Activated CD4-positive, alpha-beta memory T cell treated with anti-CD3 and anti-CD28 coated beads, Interleukin-2, amount 10 ng/mL, durations not matched to agents 7 days and 5 days (primary cell): ENCODE measurements at regions not wholly inside any gene's neighbourhood (a gene's known extent, or its start where the extent isn't known, plus 50 kb on each side); places are given as distances from the start of the nearest gene placed in this dataset.
"Not testable (repeated sequence)": the region's sequence is repeated elsewhere in the genome, so short reads cannot be mapped to it uniquely, and the experiment has no call there.

Experiments used
- CTCF ChIA-PET: fragments of 350-600 bp; sonication (Branson Sonifier 250); formaldehyde crosslinking; loops from one replicate; lab custom pipeline; 2021; ENCODE audit warnings: antibody characterized with exemption, inconsistent platforms; lab: Charles Lee
- POLR2A ChIA-PET: fragments of 350-600 bp; sonication (Branson Sonifier 250); formaldehyde crosslinking; loops from one replicate; lab custom pipeline; 2021; ENCODE audit warnings: antibody characterized with exemption; lab: Charles Lee
- DNase-seq: peaks from one replicate; pipeline ENCODE4 v3.0.0-alpha.2; 2020
- H3K27ac Mint-ChIP-seq: one replicate; pipeline ENCODE4 v1.8.0; 2021; ENCODE audit warnings: mild to moderate bottlenecking, mixed read lengths
- H3K27me3 Mint-ChIP-seq: one replicate; pipeline ENCODE4 v1.8.0; 2021; ENCODE audit warnings: mixed read lengths
- H3K36me3 Mint-ChIP-seq: one replicate; pipeline ENCODE4 v1.8.0; 2021; ENCODE audit warnings: low read depth, mixed read lengths
- H3K4me1 Mint-ChIP-seq: one replicate; pipeline ENCODE4 v1.8.0; 2021; ENCODE audit warnings: mixed read lengths
- H3K4me3 Mint-ChIP-seq: one replicate; pipeline ENCODE4 v1.8.0; 2021; ENCODE audit warnings: mild to moderate bottlenecking, mixed read lengths
- H3K9me3 Mint-ChIP-seq: one replicate; pipeline ENCODE4 v1.8.0; 2021; ENCODE audit warnings: mixed read lengths

DNA sequence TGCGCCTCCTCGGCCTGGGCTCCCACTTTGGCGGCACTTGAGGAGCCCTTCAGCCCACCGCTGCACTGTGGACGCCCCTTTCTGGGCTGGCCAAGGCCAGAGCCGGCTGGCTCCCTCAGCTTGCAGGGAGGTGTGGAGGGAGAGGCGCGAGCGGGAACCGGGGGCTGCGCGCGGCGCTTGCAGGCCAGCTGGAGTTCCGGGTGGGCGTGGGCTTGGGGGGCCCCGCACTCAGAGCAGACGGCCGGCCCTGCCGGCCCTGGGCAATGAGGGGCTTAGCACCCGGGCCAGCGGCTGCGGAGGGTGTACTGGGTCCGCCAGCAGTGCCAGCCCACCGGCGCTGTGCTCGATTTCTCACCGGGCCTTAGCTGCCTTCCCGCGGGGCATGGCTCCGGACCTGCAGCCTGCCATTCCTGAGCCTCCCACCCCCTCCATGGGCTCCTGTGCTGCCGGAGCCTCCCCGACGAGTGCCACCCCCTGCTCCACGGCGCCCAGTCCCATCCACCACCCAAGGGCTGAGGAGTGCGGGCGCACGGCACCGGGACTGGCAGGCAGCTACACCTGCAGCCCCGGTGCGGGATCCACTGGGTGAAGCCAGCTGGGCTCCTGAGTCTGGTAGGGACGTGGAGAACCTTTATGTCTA lies 187.7 kb upstream of the KCNH7 start:
- H3K27ac Mint-ChIP-seq, H3K36me3 Mint-ChIP-seq, H3K4me1 Mint-ChIP-seq, DNase-seq, POLR2A ChIA-PET, H3K9me3 Mint-ChIP-seq, H3K4me3 Mint-ChIP-seq, CTCF ChIA-PET, H3K27me3 Mint-ChIP-seq: not testable (repeated sequence)

DNA sequence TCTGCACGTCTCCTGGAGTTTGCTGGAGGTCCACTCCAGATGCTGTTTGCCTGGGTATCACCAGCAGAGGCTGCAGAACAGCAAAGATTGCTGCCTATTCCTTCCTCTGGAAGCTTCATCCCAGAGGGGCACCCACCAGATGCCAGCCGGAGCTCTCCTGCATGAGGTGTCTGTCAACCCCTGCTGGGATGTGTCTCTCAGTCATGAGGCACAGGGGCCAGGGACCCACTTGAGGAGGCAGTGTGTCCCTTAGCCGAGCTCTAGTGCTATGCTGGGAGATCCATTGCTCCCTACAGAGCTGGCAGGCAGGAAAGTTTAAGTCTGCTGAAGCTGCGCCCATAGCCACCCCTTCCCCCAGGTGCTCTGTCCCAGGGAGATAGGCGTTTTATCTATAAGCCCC lies 178.3 kb upstream of the KCNH7 start:
- H3K36me3 Mint-ChIP-seq, CTCF ChIA-PET, H3K4me1 Mint-ChIP-seq, H3K9me3 Mint-ChIP-seq, H3K27ac Mint-ChIP-seq, H3K4me3 Mint-ChIP-seq, DNase-seq, H3K27me3 Mint-ChIP-seq, POLR2A ChIA-PET: not testable (repeated sequence)

DNA sequence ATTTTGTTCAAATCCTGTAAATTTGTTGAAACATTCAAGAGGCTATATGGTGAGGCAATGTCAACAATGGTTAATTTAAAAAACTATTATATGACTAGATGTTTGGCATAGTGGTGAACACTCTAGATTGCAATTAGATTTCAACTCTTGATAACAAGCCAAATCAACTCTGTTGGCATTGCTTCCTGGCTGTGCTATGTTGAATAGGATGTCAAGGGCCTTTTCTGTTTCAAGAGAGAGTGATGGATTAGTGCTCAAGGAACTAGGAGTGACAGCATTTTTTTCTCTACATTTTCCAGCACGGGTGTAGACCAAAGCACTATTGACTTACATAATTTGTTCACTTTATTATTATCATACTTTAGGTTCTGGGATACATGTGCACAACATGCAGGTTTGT lies 172.4 kb upstream of the KCNH7 start:
- no peak for DNase-seq
- no peaks in the 10 kb centered on the region for H3K27me3 Mint-ChIP-seq
- H3K9me3 Mint-ChIP-seq: peaks cover 3% of the 10 kb centered on the region
- ChIA-PET POLR2A (no interaction called here), CTCF (no interaction called here)
- no peaks in the 10 kb centered on the region for H3K36me3 Mint-ChIP-seq
- H3K4me1 Mint-ChIP-seq: no peaks in the 10 kb centered on the region
- H3K4me3 Mint-ChIP-seq: no peak overlapping the region
- no peak overlapping the region for H3K27ac Mint-ChIP-seq

DNA sequence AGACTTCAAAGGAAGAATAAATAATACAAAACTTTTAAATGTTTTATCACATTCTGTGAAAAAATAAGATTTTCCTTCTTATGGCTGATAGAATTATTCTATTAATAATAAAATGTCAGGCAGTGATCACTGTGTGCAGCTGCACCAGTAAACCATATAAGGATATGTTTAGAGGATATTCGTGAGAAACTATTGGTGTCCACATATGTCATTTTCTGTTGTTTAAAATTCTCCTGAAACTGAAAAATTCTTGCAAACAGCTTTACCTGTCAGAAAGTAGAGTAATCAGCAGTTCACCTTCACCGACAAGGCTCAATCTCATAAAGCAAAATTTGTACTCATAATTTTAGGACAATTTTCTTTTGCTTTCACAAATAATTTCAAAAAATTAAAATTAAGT lies 170.1 kb upstream of the KCNH7 start:
- DNase-seq: no peak
- Mint-ChIP-seq H3K27me3 (no peaks in the 10 kb centered on the region), H3K36me3 (no peaks in the 10 kb centered on the region), H3K9me3 (no peaks in the 10 kb centered on the region), H3K4me3 (no peak overlapping the region), H3K27ac (no peak overlapping the region), H3K4me1 (no peaks in the 10 kb centered on the region)
- CTCF ChIA-PET: no interaction called here
- POLR2A ChIA-PET: no interaction called here

DNA sequence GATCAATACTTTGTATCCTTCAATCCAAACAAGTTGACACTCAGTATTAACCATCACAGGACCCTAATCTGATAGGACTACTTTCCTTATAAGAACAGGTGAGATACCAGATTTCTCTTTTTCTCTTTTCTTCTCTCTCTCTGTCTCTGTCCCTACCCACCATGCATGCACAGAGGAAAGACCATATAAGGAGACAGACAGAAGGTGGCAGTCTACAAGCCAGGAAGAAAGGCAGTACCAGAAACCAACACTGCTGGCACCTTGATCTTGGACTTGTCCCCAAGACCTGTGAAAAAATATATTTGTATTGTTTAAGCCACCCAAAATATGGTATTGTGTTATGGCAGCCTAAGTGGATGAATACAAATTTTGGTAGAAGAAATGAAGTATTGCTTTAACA lies 156.2 kb upstream of the KCNH7 start:
- no peak for DNase-seq
- Mint-ChIP-seq H3K9me3 (no peaks in the 10 kb centered on the region), H3K4me3 (no peak overlapping the region), H3K36me3 (no peaks in the 10 kb centered on the region), H3K4me1 (no peaks in the 10 kb centered on the region), H3K27me3 (no peaks in the 10 kb centered on the region), H3K27ac (no peak overlapping the region)
- ChIA-PET POLR2A (no interaction called here), CTCF (no interaction called here)

DNA sequence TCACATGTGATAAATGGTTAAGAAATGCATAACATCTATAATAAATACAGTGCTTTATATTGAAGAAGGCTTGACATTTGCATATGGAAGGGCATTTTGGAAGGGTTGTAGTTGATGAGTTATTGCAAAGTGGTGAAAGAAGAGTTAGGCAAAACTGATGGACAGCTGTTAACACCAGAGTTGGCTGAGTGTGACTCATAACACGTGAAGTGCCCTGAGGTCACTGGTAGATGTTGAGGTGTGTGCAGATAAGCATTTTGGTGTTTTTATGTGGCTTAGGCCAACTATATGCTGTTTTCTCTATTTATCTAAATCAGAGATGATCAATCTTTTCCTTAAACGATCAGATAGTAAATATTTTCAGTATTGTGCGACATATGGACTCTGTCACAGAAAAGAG lies 154.3 kb upstream of the KCNH7 start:
- Mint-ChIP-seq H3K4me3 (no peak overlapping the region), H3K27ac (no peak overlapping the region), H3K27me3 (no peaks in the 10 kb centered on the region), H3K36me3 (no peaks in the 10 kb centered on the region), H3K4me1 (no peaks in the 10 kb centered on the region), H3K9me3 (no peaks in the 10 kb centered on the region)
- POLR2A ChIA-PET: no interaction called here
- no peak for DNase-seq
- CTCF ChIA-PET: no interaction called here

DNA sequence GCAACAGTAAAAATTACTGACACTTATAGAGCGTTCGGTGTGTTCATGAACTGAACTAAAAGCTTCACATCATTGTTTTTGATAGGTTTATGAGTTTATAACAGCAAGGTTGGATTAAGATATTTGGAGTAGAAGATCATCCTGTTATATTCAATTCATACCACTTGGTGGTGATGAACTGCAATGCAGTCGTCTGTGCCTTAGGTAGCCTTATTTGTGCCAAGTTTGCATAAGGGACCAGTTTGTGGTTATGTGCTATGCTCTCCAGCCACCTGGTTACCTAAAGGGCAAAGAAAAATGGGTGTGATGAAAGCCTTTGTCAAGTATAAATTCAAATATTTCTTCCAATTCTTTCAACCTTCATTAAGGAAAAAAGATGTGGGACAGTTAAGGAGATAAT lies 150.9 kb upstream of the KCNH7 start:
- Mint-ChIP-seq H3K4me3 (no peak overlapping the region), H3K4me1 (no peaks in the 10 kb centered on the region), H3K27ac (no peak overlapping the region), H3K27me3 (no peaks in the 10 kb centered on the region), H3K36me3 (no peaks in the 10 kb centered on the region), H3K9me3 (no peaks in the 10 kb centered on the region)
- DNase-seq: no peak
- ChIA-PET CTCF (no interaction called here), POLR2A (no interaction called here)

DNA sequence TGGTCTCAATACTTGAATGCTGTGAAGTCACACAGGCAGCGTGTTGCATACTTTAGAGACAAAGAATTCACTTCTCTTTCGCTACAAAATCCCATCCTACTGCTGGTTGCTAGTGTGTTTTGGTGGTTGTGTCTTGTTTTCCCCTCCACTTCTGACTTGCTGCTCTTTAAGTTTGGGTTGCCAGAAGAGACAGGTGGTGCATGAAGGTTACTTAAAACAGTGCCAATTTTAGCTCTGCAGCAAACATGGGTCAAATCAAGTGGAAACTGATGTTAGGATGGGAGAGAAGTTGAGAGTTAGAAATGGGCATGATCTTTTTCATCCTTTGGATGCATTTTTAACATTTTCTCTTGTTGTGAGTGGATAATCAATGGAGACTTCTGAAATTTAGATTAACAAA lies 136.2 kb upstream of the KCNH7 start:
- CTCF ChIA-PET: no interaction called here
- Mint-ChIP-seq H3K9me3 (no peaks in the 10 kb centered on the region), H3K36me3 (no peaks in the 10 kb centered on the region), H3K27me3 (no peaks in the 10 kb centered on the region), H3K4me3 (no peak overlapping the region), H3K4me1 (no peaks in the 10 kb centered on the region), H3K27ac (no peak overlapping the region)
- DNase-seq: no peak
- POLR2A ChIA-PET: no interaction called here

DNA sequence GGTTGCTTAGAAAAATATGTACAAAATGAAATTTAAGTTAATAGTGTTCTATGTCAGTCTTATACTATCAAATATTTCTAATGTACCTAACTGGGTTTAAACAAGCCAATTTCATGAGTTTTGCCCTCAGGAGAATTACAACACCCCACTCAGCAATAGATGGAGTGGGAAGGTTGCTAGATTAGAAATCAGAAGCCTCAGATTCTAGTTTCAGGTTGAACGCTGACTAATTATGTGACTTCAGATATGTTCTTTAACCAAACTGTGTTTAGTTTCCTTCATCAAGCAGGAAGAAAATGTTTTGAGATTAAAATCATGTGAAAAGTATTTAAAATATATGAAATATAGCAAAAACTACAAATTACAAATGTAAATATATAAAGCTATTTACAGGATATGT lies 133.8 kb upstream of the KCNH7 start:
- H3K4me1 Mint-ChIP-seq: no peaks in the 10 kb centered on the region
- H3K9me3 Mint-ChIP-seq: no peaks in the 10 kb centered on the region
- CTCF ChIA-PET: no interaction called here
- DNase-seq: no peak
- POLR2A ChIA-PET: no interaction called here
- no peak overlapping the region for H3K27ac Mint-ChIP-seq
- H3K36me3 Mint-ChIP-seq: no peaks in the 10 kb centered on the region
- H3K27me3 Mint-ChIP-seq: no peaks in the 10 kb centered on the region
- no peak overlapping the region for H3K4me3 Mint-ChIP-seq

DNA sequence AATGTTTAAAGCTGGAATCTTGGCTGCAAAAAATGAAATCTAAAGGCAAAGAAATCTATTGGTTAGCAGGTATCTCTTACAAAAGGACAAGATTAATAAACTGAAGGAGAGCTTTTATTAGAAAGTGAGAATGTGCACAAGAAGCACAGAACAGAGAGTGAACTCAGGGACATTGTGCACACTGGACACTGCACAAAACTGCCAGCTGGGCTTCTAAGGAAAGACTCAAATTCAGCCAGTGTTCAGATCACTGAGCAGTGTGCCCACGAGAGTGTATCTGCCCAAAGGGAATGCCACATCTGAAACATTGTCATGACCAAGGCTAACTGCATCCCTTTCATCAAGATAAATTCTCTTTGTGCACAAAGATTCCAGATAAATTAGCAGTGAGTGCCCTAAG lies 129.7 kb upstream of the KCNH7 start:
- CTCF ChIA-PET: no interaction called here

DNA sequence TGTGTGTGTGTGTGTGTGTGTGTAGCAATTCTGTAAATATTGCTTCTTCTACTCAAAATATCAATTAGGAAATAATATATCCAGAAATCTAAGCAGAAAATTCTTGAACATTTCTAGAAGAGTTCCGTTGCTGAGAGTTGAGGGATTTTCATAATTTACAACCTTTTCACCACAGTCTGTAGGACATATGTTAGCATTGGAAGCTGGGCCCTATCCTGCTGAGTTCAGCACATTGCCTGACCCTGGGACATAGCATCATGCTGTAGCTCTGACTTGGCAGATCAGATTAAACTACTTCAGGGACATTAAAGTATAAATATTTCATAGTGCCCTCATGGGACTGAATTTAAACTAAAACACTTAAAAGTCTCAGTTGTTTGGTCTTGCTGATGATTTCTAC lies 129.2 kb upstream of the KCNH7 start:
- Mint-ChIP-seq H3K4me1 (no peaks in the 10 kb centered on the region), H3K4me3 (no peak overlapping the region), H3K27ac (no peak overlapping the region), H3K36me3 (no peaks in the 10 kb centered on the region), H3K9me3 (no peaks in the 10 kb centered on the region), H3K27me3 (no peaks in the 10 kb centered on the region)
- ChIA-PET POLR2A (no interaction called here), CTCF (no interaction called here)
- no peak for DNase-seq

More for the DNA sequence above, 129.7 kb upstream of the KCNH7 start:
- no peaks in the 10 kb centered on the region for H3K4me1 Mint-ChIP-seq
- no peaks in the 10 kb centered on the region for H3K9me3 Mint-ChIP-seq
- no peaks in the 10 kb centered on the region for H3K36me3 Mint-ChIP-seq
- no peaks in the 10 kb centered on the region for H3K27me3 Mint-ChIP-seq
- POLR2A ChIA-PET: no interaction called here
- no peak overlapping the region for H3K27ac Mint-ChIP-seq
- no peak overlapping the region for H3K4me3 Mint-ChIP-seq
- DNase-seq: no peak

DNA sequence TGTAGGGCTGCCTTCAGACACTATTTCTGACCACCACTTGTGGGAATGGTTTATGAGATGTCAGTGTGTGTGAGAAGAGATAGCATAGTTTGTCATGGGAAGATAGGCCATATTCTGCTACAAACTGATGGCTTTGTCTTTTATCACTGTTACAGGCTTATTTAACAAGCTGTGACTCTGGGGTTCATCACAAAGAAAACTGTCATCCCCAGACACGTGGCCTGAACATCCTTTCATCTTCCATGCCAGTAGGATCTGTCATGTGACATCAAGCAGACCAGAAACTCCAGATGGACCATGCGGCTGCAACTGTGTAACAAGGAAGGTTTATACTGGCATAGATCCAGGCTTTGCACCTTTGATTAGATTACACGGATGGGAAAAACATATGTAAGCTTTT lies 128.6 kb upstream of the KCNH7 start:
- Mint-ChIP-seq H3K4me1 (no peaks in the 10 kb centered on the region), H3K36me3 (no peaks in the 10 kb centered on the region), H3K27ac (no peak overlapping the region), H3K4me3 (no peak overlapping the region), H3K27me3 (no peaks in the 10 kb centered on the region), H3K9me3 (no peaks in the 10 kb centered on the region)
- ChIA-PET CTCF (no interaction called here), POLR2A (no interaction called here)
- no peak for DNase-seq

DNA sequence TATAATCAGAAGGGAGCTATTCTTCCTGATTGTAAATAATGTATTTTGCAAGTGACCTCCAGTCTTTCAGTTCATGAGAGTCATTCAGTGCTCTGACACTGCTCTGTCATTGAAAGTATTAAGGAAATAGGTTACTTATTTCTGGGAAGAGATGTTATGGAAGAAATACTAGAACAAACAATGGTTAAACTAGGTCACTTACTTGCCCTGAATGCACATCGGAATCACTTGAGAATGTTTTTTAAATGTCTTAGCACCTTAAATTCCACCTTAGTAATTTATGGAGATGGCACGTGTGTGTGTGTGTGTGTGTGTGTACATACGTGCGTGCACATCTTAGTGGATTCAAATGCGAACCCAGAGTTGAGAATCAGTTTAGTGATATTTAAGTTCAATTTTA lies 126.6 kb upstream of the KCNH7 start:
- no peaks in the 10 kb centered on the region for H3K36me3 Mint-ChIP-seq
- DNase-seq: no peak
- H3K4me3 Mint-ChIP-seq: no peak overlapping the region
- H3K27me3 Mint-ChIP-seq: no peaks in the 10 kb centered on the region
- no peaks in the 10 kb centered on the region for H3K9me3 Mint-ChIP-seq
- H3K4me1 Mint-ChIP-seq: no peaks in the 10 kb centered on the region
- CTCF ChIA-PET: no interaction called here
- POLR2A ChIA-PET: no interaction called here
- no peak overlapping the region for H3K27ac Mint-ChIP-seq

DNA sequence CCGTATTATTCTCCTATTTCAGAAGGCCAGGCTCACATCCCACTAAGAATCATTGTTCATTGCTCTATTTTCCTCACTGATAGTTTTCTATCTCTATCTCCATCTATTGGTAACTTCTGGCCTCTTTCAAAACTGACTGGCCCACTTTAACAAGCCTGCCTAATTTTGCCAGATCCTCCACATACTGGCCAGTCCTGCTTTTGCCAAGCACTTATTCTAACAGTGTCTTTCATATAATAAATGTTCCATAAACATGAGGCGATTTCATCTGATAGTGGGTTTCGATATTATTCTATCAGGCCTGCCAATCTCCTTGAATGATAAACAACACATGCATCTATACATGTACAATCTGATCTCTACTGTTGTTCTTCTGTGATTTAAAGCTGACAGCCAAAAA lies 125.9 kb upstream of the KCNH7 start:
- Mint-ChIP-seq H3K4me3 (no peak overlapping the region), H3K4me1 (no peaks in the 10 kb centered on the region), H3K9me3 (no peaks in the 10 kb centered on the region), H3K27me3 (no peaks in the 10 kb centered on the region), H3K27ac (no peak overlapping the region), H3K36me3 (no peaks in the 10 kb centered on the region)
- ChIA-PET POLR2A (no interaction called here), CTCF (no interaction called here)
- DNase-seq: no peak

DNA sequence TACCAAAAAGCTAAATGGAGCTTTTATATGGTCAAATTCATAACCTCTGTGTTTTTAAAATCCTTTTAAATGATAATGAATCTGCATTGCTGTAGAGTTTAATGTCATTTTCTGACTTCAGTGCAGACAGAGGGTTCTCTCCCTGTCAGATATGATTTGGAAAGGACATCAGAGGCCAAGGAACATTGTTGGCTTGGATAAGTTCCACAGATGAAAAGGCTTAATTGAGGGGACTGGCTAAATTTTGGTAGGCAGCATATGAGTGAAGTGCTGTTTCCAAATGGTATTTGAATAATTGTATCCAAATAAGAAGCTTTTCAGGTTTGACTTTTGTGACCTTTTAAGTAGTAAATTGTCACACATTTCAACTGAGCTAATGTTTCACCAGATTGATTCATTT lies 124.6 kb upstream of the KCNH7 start:
- DNase-seq: no peak
- ChIA-PET POLR2A (no interaction called here), CTCF (no interaction called here)
- Mint-ChIP-seq H3K27me3 (no peaks in the 10 kb centered on the region), H3K4me1 (no peaks in the 10 kb centered on the region), H3K4me3 (no peak overlapping the region), H3K36me3 (no peaks in the 10 kb centered on the region), H3K27ac (no peak overlapping the region), H3K9me3 (peaks cover 4% of the 10 kb centered on the region)
